Right hindlimb (tissue), 1 donor: ENCODE measurements at regions not wholly inside any gene's neighbourhood (a gene's known extent, or its start where the extent isn't known, plus 50 kb on each side); places are given as distances from the start of the nearest gene placed in this dataset.

Experiments used
- DNase-seq: peaks from one replicate; pipeline ENCODE4 v3.0.0-alpha.2; 2018

- no peak for DNase-seq
Observed at GRCh38 chr10:81034383-81034782, 496.7 kb downstream of the SH2D4B start.

DNA sequence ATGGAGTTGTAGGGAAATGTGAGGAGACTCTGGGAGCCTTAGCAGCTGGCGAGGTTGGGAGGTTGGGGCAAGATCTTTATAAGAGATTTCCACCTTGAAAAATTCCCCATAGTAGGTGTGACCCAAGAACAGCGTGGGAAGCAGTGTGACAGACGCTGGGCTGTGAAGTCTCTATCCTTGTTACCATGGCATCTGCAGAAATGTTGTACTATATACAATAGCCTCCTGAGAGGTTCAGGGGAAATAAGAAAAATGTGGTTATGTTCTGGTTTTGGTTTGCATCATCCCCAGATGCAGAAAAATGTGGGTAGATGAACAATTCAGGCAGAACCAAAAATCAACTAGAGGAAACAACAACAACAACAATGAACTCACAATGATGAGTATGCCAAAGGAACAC lies 498.6 kb downstream of the SH2D4B start:
- DNase-seq, result no peak

DNA sequence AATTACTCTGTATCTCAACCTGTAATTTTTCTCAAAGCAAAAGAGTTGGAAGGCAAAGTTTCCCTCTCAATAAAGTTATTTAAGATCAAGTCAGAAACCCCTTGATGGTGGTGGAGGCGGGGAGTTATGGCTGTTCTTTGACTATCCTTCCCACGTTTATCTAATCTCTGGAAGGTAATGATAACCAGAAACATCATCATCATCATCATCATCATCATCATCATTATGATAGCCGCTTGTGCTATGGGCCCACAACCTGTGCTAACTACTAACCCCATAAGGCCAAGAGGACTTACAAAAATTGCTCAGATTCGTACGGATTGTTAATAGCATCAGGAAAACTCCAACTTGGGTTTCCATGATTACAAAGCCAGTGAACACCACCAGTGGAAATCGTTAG lies 502.3 kb downstream of the SH2D4B start:
- DNase-seq, result no peak

GRCh38 chr10:81040940-81041339 lies 503.2 kb downstream of the SH2D4B start:
- DNase-seq, result no peak

DNA sequence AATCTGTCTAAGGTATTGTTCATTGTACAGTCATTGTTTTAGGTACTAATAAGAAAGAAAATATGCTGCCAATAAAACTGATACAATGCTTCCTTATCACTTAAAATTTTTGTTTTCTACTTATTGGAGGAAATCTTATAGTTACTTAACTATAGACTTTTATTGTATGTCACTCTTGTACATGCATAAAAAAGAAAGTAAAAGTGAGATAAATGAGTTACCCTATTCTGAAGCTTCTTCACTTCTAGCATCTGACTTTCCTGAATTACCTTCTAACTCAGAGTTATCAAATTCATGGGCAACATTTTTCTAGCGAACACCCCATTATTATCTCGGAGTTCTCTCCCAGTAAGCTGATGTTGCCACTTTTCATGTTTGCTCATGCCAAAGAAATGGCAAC lies 504.9 kb downstream of the SH2D4B start:
- no peak for DNase-seq

GRCh38 chr10:81065474-81065873 lies 527.8 kb downstream of the SH2D4B start:
- no peak for DNase-seq

GRCh38 chr10:81068460-81068859 lies 530.8 kb downstream of the SH2D4B start:
- DNase-seq, result no peak

DNA sequence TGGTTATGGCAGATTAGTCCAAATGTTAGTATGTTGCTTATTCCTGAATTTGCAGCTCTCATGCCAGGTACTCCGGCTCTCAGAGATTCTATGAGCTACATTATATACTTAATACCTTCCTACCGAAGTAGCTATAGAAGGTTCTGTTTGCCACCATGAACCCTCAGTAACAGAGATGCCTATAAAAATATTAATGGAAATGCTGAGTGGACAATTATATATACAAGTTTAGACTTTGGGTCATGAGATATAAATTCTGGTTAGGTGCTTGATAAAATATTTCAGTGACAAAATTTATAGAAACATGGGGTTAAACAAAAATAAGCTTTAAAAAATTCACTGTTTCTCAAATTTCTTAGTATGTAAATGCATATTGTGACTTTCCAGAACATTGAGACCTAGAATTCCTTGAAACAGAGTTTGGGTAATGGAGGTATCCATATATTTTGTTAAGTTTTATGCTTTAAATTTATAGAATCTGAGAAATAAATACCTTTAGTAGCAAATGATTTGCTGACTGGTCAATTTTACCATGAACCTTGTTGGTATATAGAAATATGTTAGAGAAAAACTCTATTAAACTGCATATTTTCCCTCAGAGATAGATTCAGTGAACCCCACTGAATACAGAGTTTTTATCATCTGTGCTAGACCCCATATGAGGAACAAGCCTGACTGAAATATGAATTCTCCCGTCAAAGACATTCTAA lies 533.5 kb downstream of the SH2D4B start:
- no peak for DNase-seq

DNA sequence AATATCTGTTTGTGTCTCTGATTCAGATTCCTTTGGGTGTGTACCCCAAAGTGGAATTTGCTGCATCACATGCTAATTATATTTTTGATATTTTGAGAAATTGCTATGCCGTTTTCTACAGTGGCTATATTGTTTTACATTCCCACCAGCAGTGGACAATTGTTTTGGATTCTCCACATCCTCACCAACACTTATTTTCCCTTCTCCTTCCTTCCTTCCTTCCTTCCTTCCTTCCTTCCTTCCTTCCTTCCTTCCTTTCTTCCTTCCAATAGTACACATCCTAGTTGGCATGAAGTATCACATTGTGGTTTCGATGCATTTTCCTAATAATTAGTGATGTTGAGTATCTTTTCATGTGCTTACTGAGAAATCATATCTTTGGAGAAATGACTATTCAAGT lies 535.5 kb downstream of the SH2D4B start:
- DNase-seq, result no peak

- DNase-seq, result no peak
Observed at GRCh38 chr10:81081887-81082620, 544.4 kb downstream of the SH2D4B start.

- no peak for DNase-seq
Observed at GRCh38 chr10:81082621-81083376, 545.1 kb downstream of the SH2D4B start.

DNA sequence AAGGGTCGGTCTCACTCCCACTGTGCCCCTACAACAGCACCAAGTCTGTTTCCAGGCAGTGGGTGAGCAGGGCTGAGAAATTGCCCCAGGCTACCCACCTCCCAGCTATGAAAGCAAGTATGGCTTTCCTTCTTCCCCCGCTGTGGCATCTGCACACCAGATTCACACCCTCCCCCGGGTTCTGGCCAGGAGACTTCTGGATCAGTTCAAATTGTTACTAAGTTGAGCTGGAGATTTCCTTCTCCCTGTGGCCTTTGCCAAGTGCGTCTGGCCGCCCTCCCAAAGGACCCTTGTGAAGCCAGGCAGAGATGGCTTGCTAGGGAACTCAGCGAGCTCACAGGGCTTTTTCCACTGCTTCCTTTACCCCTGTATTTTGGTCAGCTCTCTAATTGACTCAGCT lies 555.4 kb downstream of the SH2D4B start:
- no peak for DNase-seq

DNA sequence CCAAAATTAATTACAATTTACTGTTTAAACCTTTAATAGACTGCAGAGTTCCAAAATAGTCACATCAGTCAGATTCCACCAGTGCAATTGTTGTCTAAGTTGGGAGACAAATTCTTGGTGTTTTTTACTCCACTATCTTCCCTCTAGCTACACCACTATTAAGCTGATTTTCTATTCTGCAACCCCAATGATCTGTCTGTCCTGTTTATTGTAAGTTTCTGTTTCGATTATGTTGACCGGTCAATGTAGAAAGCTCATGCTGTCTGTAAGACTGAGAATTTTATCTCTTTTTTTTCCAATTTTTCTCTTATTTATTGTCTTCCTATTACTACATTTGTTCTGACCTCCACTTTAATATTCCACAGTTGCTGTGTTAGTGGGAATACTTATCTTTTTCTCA lies 557.5 kb downstream of the SH2D4B start:
- no peak for DNase-seq

GRCh38 chr10:81096558-81096957 lies 558.9 kb downstream of the SH2D4B start:
- no peak for DNase-seq

DNA sequence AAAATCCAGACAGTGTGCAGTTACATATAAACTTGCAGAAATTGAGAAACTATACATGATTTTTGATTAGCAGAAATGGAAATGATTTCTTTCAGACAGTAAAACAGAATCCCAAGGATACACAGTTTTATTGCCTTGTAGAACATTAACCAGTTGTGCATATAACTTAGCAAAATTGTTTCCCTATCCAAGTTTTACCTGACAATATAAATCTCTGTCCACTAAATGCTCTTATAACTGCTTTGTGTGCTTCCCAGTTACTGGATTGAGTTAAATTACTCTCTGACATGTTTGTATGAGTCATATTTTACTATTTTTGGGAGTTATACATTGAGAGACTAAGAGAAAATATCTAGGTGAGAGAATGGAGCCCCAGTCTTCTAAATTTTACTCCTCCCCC lies 563.4 kb downstream of the SH2D4B start:
- DNase-seq, result no peak

DNA sequence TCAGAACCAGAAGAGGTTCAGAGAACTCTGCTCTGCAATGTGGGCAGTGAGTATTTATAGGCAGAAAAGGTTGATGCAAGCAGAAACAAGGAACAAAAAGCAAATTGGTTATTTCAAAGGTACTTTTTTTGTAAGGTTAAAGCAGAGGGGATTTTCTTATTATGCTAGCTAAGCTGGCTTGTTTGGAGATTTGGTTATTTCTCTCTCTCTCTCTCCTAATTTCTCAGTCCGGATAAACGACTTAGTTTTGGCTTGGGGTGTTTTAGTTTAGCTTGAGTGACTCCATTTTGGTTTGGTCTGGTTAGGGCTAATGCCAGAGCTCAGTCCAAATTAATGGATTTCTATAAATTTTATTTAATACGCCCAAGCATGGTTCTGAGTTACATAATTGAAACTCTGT lies 566.8 kb downstream of the SH2D4B start:
- DNase-seq, result no peak

DNA sequence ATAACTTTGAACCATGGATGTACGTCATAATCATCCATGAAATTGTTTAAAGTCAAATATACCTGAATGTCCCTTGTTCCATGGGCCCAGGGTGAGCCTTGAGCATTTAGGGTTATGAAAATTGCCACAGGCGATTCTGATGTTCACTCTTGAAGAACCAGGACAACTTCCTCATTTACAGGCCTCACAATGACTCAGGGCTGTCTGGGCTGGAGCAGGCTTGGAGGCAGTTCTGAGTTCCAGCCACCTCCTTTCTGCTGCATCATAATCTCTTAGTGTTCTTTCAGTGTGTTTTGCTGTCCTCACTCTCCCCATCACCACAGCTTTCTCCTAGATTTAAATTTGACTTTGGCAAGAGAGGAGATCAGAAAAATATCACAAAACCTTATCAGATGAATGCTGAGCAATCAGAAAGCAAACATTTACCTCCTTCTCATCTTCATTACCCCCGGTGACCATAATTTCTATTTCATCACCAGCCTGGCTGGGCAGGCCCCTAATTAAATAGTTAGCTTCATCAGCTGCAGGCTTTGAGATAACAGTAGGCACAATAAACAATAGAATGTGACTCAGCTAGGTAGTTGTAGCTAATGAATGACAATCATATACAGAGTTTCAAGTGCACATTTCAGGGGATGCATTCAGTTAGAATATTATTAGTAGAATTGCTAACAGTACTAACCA lies 571.0 kb downstream of the SH2D4B start:
- DNase-seq, result no peak

GRCh38 chr10:81109200-81109752 lies 571.6 kb downstream of the SH2D4B start:
- DNase-seq, result no peak

DNA sequence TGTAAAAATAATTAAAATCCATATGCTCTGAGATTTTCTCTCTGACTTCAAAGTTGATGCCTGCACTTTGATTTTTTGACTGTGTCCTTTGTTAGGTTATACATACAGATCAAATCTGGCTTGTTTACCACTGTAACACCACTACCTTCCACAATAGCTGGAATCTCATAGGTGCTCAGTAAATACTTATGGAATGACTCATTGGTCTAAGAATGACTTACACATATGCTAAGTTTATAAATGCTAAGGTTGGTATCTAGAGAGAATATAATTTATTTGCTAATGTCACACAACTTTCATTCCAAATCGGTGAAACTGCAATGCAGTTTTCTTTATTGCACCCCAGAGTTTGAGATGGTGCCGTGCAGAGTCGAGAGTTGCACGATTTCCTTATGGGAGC lies 578.5 kb downstream of the SH2D4B start:
- DNase-seq, result no peak

- DNase-seq, result no peak
Observed at GRCh38 chr10:81116990-81117389, 579.3 kb downstream of the SH2D4B start.

DNA sequence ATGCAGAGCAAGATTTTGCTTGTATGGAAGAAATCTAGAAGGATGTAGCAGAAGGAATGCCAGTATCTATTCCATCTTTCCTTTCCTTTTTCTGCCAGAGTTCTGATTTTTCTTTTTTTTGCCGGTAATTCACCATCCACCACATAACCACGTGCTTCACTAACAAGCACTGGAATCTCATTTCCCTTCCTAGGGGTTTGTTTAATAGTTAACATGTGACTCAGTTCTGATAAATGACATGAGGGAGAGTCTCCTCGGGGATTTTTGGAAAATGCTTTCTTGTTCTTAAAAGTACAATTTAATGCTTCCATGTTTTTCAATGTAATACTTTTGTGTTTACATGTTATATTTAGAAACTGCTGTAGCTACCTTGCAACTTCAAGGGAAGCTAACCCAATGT lies 590.2 kb downstream of the SH2D4B start:
- no peak for DNase-seq

DNA sequence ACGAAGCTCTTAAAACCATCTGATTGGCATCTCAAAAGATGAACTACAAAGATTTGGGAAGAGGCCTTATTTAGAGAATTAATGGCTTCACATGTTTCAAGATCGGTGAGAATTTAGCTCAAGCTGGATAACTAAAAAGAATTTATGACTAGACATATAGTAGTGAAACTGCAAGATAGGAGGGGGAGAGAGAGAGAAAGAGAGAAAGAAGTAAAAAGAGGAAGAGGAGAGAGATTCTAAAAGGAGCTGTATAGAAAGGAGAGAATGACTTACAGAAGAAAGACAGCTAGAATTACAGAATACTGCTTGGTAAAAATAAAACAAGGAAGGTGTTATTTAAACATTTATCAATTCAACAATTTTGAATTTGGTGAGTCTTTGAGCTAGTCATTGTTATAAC lies 592.3 kb downstream of the SH2D4B start:
- no peak for DNase-seq

DNA sequence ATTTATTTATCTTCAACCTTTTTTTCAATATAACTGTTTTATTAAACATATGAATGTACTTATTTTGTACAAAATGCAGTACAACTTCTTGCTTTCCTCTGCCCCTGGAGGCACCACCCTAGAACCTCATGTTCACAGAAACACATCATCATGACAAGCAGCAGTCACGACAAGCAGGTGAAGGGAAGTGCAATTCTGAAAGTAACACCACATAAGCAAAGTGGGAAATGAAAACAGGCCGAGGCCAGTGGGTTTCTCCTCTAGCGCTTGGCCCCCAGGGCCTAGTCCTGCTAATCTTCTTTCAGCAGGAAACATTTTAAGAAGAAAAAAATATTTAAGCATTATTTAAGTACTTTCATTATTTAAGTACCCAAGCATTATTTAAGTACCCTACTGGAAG lies 598.1 kb downstream of the SH2D4B start:
- no peak for DNase-seq
